SK-MEL-5 (cell line): ENCODE measurements at regions not wholly inside any gene's neighbourhood (a gene's known extent, or its start where the extent isn't known, plus 50 kb on each side); places are given as distances from the start of the nearest gene placed in this dataset.
A peak's percentile ranks its signal among the peaks of the same experiment; 100 is the strongest.

ENCODE experiments used
- DNase-seq: peaks from one replicate; pipeline ENCODE4 v3.0.0-alpha.2; 2016; ENCODE audit warnings: low read depth, low spot score
- in situ Hi-C: cut with HindIII; loops from 2 replicates; pipeline ENCODE4 v1.10.0; 2016; ENCODE audit warnings: low sequenced_read_pairs, high pct_unique_total_duplicates, low pct_unique_long_range_greater_than_20kb

GRCh38 chr2:139990646-139991335, 1210.6 kb upstream of the NXPH2 start:
- in situ Hi-C loops = no loop called here
- DNase-seq = no peak

DNA sequence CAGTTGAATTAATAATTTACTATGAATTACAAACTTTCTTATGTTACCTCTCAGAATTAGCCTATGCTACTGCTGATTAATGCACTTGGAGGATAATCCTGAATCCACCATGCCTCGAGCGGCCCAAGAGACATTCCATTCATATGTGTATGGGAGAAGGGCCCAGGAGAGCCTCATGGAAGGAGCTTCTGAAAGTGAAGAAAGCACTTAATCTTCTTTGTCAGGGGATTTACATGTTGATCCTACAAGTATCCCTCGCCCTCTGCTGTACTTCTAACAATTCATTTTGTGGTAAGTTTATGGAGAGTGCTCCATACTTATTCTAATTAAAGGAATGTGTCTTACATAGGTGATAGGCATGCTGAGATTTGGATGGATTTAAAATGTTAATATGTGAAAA, 1189.1 kb upstream of the NXPH2 start:
- in situ Hi-C loops = no loop called here
- no peak for DNase-seq

DNA sequence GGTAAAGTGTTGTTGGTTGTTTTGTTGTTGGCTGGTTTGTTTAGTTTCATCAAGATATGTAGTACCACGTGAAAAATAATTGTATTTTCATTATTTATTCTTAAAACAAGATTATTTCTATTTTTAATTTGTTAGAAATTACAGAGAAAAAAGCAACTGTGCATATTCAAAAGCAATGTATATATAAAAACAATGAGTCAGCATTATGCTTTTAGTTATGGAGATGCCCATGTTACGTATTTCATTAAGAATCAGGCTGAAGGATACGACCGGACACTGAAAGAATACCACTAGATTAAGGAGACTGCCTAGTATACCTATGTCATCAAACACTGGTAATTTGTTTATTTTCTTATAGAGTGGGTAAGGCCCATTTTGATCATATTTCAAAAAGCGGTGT, 1188.4 kb upstream of the NXPH2 start:
- DNase-seq = no peak
- in situ Hi-C loops = no loop called here

- DNase-seq = no peak
- in situ Hi-C loops = no loop called here
Observed at GRCh38 chr2:139967665-139968064, 1187.5 kb upstream of the NXPH2 start.

- in situ Hi-C loops = no loop called here
- DNase-seq = no peak
Observed at GRCh38 chr2:139964721-139965440, 1184.7 kb upstream of the NXPH2 start.

DNA sequence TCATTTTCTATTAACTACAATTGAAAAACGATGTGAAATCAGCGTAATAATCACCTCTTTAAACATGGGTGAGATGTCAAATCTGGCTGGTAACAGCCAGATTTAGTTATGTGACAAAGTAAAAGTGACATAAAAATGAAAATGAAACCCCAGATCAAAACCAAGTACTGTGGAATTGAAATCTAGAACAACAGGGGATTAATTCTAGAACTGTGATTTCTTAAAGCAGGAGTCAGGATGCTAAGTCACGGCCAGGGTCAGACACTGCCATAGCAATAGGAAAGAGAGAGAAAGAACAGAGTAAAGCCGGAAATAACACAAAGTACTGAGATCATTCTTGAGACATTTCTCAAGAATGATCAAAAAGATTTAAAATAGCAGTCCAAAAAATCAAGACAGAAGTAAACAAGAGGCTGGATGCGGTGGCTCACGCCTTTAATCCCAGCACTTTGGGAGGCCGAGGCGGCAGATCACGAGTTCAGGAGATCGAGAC, 1183.7 kb upstream of the NXPH2 start:
- in situ Hi-C loops = no loop called here
- DNase-seq = no peak

DNA sequence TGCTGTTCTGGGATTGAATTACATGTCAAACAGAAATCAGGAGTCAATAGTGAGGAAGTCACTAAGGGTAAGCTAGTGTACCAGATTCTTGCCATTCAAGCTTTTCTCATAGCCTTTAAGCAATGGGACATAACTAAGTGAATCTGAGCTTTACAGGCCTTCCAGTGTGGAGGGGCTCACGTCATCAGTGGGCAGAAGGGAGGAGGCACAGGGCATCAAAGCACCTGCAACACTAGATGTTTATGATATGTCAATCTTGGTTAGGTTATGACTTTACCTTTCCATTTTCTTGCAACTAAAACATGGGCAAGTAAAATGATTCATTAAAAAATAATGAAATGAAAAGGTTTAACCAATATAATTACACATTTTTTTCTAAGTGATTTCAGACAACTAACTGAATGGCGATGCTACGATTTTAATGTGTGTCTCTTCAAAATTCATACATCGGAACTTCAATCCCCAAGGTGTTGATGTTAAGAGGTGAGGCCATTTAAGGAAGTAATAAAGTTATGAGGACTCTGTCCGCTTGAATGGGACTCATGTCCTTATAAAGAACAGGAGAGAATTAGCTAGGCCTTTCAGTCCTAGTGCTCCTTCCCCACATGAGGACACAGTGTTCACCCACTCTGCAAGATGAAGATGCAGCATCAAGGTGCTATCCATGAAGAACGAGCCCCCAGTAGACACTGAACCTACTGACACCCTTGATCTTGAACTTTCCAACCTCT, 1169.2 kb upstream of the NXPH2 start:
- no peak for DNase-seq
- in situ Hi-C loops = no loop called here

DNA sequence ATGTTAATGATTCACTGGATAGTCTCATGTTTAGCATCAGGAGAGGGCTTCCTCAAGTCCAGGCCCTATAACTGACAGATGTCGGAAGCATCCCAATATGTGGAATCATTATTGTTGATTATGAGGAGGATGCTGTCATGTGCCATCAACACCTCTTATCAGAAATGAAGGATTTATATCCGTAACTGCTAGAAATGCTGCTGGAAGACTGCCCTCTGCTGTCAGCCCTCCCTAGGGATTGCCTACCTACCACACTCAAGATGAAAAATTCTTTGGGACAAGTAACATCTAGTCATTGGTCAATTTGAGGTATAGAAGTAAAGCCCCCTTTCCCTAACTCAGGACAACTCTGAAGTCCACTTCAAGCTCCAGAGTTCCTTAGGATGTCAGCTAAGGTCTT, 1166.5 kb upstream of the NXPH2 start:
- no peak for DNase-seq
- in situ Hi-C loops = no loop called here

GRCh38 chr2:139940686-139941085, 1160.5 kb upstream of the NXPH2 start:
- in situ Hi-C loops = no loop called here

DNA sequence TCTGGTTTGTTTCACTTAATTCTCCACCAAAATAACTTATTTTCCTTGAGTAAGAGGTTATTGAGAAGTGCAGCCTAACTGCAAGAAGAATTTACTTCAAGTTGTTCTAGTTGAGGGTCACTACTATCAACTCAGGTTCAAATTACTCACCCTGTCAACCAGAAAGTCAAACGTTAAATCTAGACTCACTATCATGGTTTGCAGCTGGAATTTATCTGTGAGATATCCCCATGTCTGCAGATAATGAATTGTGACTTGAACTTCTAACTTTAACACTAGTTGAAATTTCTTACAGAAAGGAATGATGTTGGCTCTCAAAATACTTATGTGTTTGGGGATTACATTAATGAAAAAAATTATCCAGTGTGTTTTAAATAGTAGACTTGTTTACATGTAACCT, 1145.7 kb upstream of the NXPH2 start:
- in situ Hi-C loops = no loop called here
- no peak for DNase-seq

More at GRCh38 chr2:139940686-139941085, 1160.5 kb upstream of the NXPH2 start:
- no peak for DNase-seq

- in situ Hi-C loops = no loop called here
- no peak for DNase-seq
Observed at GRCh38 chr2:139924070-139924469, 1143.9 kb upstream of the NXPH2 start.

- in situ Hi-C loops = no loop called here
- DNase-seq = no peak
Observed at GRCh38 chr2:139918982-139919381, 1138.8 kb upstream of the NXPH2 start.

- DNase-seq = no peak
- in situ Hi-C loops = no loop called here
Observed at GRCh38 chr2:139917690-139918384, 1137.6 kb upstream of the NXPH2 start.

- in situ Hi-C loops = no loop called here
- DNase-seq = peak; percentile 15
Observed at GRCh38 chr2:139916822-139917221, 1136.6 kb upstream of the NXPH2 start.

- in situ Hi-C loops = no loop called here
- DNase-seq = no peak
Observed at GRCh38 chr2:139911160-139911559, 1131.0 kb upstream of the NXPH2 start.

- DNase-seq = no peak
- in situ Hi-C loops = no loop called here
Observed at GRCh38 chr2:139909136-139909535, 1128.9 kb upstream of the NXPH2 start.

DNA sequence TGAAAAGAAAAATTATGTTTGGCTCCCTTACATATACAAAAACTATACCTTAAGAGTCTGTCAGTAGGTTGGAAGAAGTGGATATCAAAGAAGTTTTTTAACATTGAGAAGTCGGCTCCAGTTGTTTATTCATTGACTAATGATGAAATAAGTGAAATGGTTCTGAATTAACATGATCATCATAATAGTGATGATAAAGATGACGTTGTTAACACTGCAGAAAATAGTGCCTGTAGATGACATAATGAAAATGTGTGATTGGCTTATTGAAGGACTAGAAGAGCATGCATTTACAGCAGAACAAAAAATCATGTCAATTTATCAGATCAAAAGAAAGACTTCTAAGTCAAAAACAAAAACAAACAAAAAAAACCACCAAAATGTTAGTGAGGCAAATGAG, 1125.4 kb upstream of the NXPH2 start:
- no peak for DNase-seq
- in situ Hi-C loops = no loop called here

- DNase-seq = no peak
- in situ Hi-C loops = no loop called here
Observed at GRCh38 chr2:139891636-139892035, 1111.4 kb upstream of the NXPH2 start.
